HG02973 (cell line): ENCODE measurements at regions not wholly inside any gene's neighbourhood (a gene's known extent, or its start where the extent isn't known, plus 50 kb on each side); places are given as distances from the start of the nearest gene placed in this dataset.

Experiments
- ATAC-seq: cut with Tn5 transposase; IDR thresholded peaks from one replicate; pipeline ENCODE4 v1.9.1; 2021; ENCODE audit warnings: moderate library complexity; ENCODE audit not compliant: unreplicated experiment

DNA sequence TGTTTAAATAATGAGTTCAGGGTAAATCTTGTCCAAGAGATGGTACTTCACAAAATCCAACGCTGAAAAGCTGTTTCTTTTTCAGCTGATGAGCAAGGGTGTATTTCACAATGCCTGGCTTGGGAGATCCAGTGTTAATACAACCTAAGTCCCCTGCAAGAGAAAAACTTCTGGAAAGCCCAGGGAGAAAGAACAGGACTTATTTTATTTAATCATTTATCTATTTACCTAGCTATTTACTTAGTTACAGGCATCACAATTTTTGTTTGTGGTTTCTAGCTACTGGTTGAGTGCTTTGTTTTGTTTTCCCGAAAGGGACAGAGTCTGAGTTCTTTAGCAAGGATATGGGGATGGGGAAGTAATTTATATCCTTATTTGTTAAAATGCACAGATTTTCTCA lies 598.2 kb upstream of the SYT4 start:
- ATAC-seq, result no peak

DNA sequence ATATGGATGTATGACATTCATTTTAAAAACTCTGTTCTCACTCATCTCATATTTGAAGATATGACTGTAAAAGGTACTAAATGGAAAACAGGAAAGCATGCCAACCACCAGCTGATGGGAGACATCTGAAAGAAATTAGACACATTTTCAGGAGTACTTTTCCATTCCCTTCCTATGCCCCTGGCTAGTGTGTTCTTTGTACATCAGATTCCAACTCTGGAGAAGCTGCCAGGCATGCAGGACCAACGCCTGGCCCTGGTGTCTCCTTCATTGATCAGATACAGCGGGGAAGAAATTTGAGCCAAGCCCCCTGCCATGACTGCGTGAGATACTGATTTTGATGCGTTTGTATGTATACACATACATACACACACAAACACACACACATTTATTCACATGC lies 599.0 kb upstream of the SYT4 start:
- no peak for ATAC-seq

DNA sequence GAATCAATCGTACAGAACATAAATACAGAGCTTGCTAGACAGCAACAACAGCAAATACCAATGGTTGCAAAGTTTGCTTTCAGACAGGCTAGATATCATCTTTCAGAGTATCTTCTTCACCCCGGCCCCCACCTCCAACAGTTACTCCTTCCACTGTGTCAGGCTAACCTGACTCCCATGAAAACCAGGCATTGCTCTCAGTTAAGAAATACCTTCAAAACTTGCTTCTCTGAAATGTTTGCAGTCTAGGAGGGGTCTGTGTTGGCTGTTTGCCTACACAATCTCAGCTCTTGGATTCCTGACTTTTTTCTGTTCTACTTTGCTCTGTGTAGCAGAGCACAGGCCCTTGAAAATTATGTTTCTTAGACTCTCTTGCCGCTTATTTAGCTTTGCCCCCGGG lies 599.5 kb upstream of the SYT4 start:
- ATAC-seq, result no peak

DNA sequence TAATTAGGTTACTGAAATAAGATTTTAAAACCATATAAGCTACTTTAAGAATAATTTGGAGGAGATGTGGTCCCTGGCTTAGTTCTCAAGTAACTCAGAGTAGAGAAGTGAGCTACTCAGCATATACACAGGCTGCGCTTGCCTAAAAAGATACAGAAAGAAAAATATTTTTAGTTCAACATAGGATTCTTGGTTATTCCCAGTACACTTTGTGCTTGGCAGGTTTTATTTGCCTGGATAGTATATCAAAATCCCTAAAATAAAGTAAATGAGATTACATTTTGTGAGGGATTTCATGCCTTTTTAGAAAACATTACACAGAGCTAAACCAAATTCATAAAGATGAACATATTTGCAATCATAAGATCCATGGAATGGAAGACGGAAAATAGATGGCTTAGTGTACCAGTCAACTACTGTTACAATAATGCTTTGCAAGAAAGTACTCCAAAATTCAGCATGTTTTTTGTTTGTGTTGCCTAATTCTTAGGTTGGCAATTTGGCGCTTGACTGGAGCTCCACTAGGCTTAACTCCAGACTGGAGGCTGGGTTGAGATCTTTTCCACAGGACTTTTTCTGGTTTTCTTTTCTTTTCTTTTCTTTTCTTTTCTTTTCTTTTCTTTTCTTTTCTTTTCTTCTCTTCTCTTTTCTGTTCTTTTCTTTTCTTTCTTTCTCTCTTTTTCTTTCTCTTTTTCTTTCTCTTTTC lies 600.5 kb upstream of the SYT4 start:
- ATAC-seq, result no peak

DNA sequence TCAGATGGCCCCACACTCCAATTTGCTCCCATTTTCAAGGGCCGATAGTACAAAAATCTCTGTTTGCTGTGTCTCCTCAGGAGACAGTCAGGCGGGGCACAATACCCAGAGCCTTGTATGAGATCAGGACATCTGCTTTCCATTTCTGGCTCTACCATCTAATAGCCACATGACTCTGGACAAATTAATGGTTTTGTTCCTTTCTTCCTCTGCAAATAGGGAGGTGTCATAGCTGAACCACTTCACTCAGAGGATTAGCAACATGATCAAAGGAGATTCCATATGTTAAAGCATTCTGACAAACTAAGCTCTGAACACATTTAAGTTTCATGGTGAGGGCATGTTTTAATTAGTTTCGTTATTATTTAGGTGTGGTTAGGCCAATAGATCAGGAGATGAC lies 602.1 kb upstream of the SYT4 start:
- no peak for ATAC-seq

DNA sequence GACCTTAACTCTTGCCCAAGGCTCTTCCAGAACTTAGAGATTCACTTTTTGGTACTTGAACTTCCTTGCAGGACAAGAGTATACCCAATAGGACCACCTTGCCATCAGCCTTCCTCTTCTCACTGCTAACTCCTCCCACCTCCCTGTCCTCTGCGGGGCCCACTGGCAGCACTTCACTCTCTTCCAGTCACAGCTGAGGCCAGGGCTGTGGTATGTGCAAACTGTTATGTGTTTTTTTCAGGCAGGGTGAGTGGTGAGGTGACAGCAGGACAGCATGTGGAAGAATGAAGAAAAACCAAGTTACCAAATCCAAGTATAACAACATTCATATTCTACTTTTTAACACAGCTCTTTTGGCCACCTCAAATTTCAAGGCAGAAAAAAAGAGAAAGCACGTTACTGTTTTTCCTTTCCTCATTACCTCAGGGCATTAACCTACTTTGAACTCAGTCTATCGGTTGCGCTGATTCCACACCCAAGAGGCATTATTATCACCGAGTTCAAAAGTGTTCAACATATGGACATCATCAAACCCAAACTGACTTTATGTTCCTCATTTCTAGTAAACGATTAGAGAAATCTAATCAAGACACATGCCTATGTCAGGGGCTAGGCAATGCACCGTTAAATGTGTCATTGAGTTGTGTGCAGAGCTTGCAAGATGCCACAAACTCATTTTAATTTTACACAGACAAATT lies 605.2 kb upstream of the SYT4 start:
- ATAC-seq, result no peak

DNA sequence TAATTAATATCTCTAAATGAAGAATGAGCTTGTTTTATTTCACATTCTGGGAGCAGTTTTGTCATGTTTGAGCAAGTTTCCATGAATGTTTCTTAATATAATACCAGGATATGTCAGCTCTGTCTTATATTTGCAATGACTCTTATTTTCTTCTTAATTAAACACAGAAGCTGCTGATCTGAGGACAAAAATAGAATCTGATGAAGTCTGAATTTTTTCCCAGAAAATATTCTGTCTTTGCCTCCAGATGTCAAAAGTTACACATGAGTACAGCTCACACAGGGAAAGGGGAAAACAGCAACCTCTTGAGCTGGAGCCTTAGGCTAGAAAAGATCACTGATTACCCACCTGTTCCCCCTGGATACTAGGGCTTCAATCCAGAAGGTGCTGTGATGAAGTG lies 606.6 kb upstream of the SYT4 start:
- no peak for ATAC-seq

DNA sequence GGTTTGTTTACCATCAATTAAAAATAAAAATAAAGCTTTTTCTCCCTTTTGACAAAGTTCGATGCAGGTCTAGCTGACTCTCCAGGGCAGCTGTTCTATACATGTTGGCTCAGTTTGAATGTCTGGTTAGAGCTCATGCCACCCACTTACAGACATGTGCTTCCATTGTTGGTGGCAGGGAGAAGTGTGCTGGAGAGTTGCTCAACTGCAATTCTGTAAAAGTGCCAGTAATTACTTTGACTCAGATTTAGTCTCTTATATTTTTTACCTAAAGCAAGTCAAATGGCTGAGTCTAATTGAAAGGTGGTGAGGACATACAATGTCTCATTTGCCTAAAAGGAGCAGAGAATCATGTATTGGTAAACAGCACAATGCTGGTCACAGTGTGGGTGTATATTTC lies 609.1 kb upstream of the SYT4 start:
- ATAC-seq, result no peak

DNA sequence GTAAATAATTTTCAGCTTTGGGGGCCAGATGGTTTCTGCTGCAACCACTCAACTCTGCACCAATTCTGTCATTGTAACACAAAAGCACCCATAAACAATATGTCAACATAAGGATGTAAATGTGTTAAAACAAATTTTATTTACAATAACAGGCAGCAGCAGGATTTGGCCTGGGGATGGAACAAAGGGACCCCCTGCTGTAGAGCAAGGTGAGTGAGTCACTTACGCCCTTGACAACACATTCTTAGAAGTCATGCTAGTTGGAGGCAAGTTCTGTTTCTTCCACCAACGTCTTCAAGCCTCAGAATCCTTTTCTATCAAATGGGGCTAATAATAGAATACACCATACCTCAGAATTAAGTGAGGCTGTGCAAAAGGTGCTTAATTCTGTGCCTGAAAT lies 610.2 kb upstream of the SYT4 start:
- ATAC-seq, result no peak

DNA sequence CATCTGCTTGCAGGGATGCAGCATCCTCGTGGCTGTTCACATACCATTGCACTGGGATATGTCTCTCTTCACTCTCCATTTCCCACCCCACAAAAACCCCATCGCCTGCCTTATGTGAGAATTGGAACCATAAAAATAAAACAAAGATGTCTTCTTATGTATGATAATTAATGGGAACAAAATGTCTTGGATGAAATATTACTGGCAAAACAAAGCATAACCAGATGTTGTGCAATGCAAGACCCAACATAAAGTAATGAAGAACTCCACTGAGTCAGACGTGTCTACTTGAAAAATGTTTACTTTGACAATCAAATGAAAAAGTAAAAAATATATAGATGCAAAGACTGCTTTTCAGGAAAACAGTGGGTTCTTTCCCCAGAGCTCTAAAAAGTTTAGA lies 611.3 kb upstream of the SYT4 start:
- ATAC-seq, result no peak

DNA sequence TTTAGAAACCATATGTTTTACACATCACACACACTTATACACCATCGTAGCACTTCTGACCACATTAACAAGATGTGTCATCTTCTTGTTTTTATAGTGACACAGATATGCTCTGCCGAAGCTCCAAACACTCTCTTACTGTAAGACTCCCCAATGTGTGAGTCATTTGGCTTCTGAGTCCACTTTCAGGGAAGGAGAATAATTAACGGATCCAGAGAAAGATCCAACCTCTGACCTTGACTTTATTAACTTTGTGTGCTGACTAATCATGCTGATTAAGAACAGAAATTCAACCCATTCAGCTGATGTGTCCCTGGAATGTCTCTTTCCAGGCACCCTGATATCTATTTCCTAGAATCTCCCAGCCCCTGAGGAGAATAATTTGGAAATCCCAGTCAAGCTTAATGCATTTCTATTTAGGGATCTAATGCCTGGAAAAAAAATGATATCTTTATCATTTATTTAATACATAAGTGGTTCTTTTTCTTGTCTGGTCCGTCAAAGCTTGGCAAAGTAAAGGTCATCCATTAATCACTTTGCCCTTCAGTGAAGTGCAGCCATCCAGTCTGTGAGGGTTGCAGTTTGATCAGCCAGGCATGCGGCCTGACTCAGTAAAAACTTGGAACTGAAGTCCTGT lies 615.8 kb upstream of the SYT4 start:
- ATAC-seq, result no peak

DNA sequence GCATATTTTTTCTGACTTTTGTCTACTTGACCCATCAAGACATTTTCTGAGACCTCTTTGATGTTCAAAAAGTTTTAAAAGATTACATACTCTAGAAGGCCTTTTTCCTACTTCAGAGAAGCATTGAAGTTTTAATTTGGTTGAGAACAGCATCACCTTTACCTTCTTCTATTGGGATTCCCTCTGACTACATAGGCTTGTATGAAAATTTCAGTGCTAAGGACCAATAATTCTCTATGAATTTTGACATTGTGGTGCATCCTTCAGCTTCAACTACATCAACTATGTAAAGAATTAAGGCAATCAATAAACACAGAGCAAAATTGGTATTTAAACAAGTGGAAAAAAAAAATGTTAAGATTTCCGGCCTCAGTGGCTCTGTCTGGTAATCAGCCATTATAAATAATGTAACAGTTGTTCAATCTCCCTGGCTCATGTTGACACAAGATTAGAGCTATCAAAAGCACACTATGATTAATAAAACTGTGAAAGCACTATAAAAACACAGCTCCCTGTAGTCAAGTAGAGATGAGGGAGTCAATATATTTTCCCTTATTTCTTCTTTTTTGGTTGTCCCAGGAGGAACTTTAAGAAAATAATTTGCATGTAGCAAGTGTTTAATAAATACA lies 627.0 kb upstream of the SYT4 start:
- ATAC-seq, result no peak

DNA sequence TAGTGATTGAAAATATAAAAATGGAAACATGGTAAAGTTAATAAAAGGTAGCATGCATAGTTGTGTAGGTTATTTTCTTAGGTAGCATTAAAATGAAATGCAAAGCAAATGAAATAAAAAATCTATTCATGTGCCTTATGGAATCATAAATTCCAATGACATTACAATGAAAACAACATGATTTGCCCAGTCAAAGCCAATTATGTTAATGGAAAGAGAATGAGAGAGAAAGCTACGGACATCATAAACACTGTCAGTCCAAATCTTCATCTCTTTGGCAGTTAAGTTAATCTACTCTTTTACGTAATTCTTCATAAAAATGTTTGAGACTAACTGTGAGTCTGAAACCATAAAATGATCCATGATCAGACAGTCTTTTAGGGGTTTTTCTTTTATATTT lies 636.7 kb upstream of the SYT4 start:
- ATAC-seq, result no peak

DNA sequence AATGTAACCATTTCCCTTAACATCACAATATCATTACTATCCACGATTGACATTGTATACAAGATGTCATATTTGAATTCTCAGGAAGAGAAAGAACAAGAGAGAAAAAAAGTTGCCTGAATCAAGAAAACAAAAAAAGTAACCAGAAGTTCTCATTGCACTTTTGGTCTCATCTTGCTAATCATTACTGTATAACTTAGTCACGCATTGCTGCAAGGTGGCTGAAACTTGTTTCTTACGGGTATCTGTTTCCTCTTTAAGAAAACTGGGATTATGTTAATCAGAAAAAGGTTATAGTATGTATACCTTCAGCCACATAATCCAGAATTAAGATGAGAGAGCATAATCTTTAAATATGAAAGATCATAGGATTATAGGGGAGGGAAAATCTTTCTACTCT lies 639.7 kb upstream of the SYT4 start:
- ATAC-seq, result no peak

DNA sequence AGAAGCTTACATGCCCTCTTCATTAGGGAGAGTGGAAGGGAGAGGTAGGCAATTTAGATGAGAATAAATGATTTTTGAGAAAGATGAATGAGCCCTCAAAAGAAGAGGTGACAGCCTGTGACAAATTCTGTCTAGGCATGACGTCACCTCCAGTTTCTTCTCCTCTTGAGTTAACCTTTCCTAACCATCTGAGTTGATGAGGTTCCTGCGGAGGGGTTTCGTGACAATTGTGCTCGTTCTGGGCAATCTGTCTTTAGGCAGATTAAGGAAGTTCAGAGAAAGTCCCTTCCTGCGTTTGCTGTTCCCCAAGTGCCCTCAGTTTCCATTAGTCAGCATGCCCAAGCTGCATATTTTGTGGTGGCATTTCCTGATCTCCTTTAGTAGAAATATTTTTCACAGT lies 640.2 kb upstream of the SYT4 start:
- no peak for ATAC-seq

DNA sequence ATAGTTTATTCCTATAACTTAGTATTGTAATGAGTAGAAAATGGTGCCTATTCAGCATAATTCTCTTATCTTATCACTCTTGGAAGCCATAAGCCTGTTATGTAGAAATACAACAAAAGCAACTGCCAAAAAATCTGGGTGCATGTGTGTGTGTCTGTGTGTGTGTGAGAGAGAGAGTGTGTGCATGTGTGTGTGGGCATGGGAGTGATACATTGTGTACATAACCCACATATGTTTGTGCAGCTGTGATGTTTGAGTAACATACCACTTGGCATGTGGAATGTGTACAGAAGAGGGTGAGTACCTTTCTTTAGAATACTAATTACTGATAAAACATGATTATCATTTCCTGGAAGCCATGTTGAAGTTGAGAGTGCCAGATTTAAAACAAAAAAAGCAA lies 642.3 kb upstream of the SYT4 start:
- no peak for ATAC-seq

DNA sequence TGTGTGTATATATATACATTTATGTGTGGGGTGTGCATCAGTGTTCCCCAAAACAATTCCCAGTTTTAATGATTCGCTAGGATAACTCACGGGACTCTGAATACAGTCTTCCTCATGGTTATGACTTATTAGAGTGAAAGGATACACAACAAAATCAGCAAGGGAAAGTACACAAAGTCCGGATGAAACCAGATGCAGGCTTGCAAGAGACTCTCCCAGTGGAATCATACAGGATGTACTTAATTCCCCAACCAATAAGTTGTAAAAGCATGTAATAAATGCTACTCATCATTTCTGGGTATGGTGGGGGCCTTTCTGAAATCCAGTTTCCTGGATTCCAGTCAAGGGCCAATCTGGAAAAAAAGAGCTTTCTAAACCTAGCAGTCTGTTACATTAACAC lies 654.1 kb upstream of the SYT4 start:
- no peak for ATAC-seq

DNA sequence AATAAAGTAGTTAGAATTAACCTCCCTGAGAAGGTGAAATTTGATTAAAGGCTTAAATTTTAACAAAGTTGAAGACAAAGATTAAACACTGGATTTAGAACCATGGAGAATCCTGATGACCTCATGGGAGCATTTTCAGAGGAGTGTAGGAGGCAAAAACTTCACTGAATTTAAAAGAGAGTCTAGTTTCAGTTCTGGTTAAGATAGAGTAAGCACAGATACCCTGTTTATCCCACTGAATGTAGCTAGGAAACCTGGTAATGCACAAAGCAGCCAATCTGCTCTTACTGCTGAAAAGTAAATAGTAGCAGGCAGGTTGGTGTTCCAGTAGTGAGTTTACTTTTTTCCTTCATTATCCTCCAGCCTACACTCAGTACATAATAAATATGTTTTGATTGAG lies 654.9 kb upstream of the SYT4 start:
- no peak for ATAC-seq

DNA sequence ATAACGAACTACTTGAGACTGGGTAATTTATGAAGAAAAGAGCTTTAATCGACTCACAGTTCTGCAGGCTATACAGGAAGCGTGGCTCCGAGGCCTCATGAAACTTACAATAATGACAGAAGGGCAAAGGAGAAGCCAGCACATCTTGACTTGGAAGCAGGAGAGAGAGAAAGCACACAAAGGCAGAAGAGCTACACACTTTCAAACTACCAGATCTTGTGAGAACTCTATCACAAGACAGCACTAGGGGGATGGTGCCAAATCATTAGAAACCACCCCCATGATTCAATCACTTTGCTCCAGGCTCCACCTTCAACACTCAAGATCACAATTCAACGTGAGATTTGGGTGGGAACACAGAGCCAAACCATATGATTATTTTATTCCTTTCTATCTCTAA lies 655.9 kb upstream of the SYT4 start:
- no peak for ATAC-seq

DNA sequence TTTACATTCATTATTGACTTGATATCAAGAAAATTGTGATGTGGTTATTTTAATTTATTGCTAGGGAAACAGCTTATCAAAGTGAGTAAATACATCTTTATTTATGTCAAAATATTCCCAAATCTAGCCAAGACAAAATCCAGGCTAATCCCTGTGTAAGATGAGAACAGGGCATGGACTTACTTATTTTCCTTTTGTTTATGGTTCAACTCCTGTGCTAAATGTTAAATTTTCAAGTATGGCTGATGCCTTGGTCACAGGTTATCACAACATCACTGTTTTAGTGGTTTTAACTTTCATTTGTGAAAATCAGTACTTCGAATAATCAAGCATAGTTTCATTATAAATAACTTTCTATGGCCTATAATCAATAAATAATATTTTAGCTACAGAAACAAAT lies 657.0 kb upstream of the SYT4 start:
- ATAC-seq, result no peak

DNA sequence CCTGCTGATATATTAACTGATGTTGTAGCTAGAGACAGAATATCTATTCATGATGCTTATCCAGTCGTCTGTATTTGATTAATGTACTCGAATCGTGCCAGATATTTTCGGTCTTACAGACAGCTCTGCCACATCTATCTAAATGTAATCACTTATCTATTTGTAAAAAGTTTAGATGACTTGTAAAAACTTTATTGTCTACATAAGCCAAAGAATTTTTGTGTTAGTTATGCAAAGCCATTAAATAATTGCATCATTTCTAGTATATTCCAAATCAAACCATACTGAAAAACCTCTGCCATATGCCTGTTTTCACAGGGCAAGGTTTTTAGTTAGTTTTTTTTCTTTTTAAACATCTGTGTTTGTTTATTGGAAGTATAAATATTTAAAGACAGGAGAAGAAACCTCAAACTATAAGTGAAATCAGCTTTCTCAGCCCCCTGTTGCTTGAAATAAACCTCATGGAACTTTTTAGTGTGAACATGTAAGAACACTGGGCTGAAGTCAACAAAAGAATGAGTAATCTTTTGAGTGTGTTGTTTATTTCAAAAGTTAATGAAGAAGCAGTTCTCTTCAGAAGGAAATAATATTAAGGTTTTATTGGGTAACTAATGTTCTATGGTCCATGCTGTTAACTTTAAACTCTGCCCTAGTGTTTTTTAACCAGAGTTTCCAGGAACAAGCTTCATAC lies 657.6 kb upstream of the SYT4 start:
- no peak for ATAC-seq
